ENCODE measurements at regions not wholly inside any gene's neighbourhood (a gene's known extent, or its start where the extent isn't known, plus 50 kb on each side); places are given as distances from the start of the nearest gene placed in this dataset.

DNA sequence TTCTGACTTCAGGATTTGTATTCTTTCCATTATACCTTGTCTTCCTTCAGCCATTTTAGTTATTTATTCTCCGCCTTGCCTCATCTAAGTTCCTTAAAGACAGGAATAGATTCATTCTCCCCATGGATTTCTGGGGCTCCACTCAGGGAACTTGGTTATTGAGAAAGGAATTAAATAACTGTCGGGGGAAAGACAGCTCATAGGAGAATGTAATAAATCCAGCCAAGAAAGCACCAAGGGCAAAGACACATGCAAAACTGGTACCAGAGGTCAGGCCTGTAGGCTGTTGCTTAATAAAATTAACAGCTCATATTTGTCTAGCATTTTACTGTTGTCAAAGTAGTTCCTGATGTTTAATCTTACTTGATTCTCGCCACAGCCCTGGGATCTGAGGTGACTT is 357.2 kb downstream of the TMEM38B start:
- TF ChIP-seq ZFP30 (CRISPR knock-in tag; IDR thresholded peaks at IDR 0.05): no peak
- TF ChIP-seq ISL1 (CRISPR knock-in tag; IDR thresholded peaks at IDR 0.05): no peak
- TF ChIP-seq ZNF8 (CRISPR knock-in tag; IDR thresholded peaks at IDR 0.05): no peak
- TF ChIP-seq, protein P1, sequence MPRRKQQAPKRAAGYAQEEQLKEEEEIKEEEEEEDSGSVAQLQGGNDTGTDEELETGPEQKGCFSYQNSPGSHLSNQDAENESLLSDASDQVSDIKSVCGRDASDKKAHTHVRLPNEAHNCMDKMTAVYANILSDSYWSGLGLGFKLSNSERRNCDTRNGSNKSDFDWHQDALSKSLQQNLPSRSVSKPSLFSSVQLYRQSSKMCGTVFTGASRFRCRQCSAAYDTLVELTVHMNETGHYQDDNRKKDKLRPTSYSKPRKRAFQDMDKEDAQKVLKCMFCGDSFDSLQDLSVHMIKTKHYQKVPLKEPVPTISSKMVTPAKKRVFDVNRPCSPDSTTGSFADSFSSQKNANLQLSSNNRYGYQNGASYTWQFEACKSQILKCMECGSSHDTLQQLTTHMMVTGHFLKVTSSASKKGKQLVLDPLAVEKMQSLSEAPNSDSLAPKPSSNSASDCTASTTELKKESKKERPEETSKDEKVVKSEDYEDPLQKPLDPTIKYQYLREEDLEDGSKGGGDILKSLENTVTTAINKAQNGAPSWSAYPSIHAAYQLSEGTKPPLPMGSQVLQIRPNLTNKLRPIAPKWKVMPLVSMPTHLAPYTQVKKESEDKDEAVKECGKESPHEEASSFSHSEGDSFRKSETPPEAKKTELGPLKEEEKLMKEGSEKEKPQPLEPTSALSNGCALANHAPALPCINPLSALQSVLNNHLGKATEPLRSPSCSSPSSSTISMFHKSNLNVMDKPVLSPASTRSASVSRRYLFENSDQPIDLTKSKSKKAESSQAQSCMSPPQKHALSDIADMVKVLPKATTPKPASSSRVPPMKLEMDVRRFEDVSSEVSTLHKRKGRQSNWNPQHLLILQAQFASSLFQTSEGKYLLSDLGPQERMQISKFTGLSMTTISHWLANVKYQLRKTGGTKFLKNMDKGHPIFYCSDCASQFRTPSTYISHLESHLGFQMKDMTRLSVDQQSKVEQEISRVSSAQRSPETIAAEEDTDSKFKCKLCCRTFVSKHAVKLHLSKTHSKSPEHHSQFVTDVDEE (CRISPR knock-in tag; IDR thresholded peaks at IDR 0.05): no peak
- no peak for TF ChIP-seq RARB (CRISPR knock-in tag; IDR thresholded peaks at IDR 0.05)
- TF ChIP-seq, protein P2, sequence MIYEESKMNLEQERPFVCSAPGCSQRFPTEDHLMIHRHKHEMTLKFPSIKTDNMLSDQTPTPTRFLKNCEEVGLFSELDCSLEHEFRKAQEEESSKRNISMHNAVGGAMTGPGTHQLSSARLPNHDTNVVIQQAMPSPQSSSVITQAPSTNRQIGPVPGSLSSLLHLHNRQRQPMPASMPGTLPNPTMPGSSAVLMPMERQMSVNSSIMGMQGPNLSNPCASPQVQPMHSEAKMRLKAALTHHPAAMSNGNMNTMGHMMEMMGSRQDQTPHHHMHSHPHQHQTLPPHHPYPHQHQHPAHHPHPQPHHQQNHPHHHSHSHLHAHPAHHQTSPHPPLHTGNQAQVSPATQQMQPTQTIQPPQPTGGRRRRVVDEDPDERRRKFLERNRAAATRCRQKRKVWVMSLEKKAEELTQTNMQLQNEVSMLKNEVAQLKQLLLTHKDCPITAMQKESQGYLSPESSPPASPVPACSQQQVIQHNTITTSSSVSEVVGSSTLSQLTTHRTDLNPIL (CRISPR knock-in tag; IDR thresholded peaks at IDR 0.05; ENCODE audit: low read depth): no peak
- TF ChIP-seq PPARA (CRISPR knock-in tag; IDR thresholded peaks at IDR 0.05; ENCODE audit: borderline replicate concordance): no peak
- no peak for TF ChIP-seq ZNF70 (CRISPR knock-in tag; IDR thresholded peaks at IDR 0.05)
- no peak for TF ChIP-seq ARNTL (CRISPR knock-in tag; IDR thresholded peaks at IDR 0.05; ENCODE audit: borderline replicate concordance, low read depth)
- TF ChIP-seq ZFP3 (CRISPR knock-in tag; IDR thresholded peaks at IDR 0.05): no peak
- no peak for TF ChIP-seq TCF4 (CRISPR knock-in tag; IDR thresholded peaks at IDR 0.05; ENCODE audit: borderline replicate concordance)
